ENCODE measurements at regions not wholly inside any gene's neighbourhood (a gene's known extent, or its start where the extent isn't known, plus 50 kb on each side); places are given as distances from the start of the nearest gene placed in this dataset.
A peak's percentile ranks its signal among the peaks of the same experiment; 100 is the strongest.

DNA sequence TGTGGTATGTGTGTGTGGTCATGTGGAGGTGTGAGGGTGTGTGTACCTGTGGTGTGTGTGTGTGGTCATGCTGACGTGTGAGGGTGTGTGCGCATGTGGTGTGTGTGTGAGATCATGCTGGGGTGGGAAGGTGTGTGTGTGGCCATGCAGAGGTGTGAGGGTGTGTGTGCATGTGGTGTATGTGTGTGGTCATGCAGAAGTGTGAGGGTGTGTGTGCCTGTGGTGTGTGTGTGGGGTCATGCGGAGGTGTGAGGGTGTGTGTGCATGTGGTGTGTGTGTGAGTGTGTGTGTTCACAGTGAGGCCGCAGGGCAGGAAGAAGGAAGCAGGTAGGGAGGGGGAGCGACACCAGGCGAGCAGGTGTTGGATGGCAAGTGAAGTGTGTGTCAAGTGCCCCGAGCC is 259.0 kb downstream of the LOXHD1 start:
- Histone ChIP-seq H3K4me2 (ENCODE audit: low read length) (no peak overlapping the region), H2AFZ (ENCODE audit: low read depth, low read length) (no peak overlapping the region), H3F3A (ENCODE audit: insufficient read depth, low read length, poor library complexity, severe bottlenecking) (no peaks in the 10 kb centered on the region), H4K20me1 (ENCODE audit: insufficient read depth) (no peaks in the 10 kb centered on the region), H3K9me2 (ENCODE audit: insufficient read depth, low read length) (no peaks in the 10 kb centered on the region), H3K27ac (ENCODE audit: low read length) (no peak overlapping the region), H3K79me2 (replicated peaks; ENCODE audit: insufficient read depth, low read length) (no peaks in the 10 kb centered on the region), H3K9me3 (ENCODE audit: low read length) (no peaks in the 10 kb centered on the region), H3K36me3 (ENCODE audit: insufficient read depth, low read length) (no peaks in the 10 kb centered on the region), H3K27me3 (ENCODE audit: insufficient read depth, low read depth, low read length) (no peaks in the 10 kb centered on the region), H3K4me3 (ENCODE audit: low read length) (no peak overlapping the region), H3K9ac (ENCODE audit: low read length) (no peak overlapping the region)
- no peak for TF ChIP-seq SMC3 (conservative IDR thresholded peaks at IDR 0.05; ENCODE audit: poor library complexity)
- TF ChIP-seq POLR2AphosphoS5 (IDR thresholded peaks at IDR 0.05) = peak; percentile 18

DNA sequence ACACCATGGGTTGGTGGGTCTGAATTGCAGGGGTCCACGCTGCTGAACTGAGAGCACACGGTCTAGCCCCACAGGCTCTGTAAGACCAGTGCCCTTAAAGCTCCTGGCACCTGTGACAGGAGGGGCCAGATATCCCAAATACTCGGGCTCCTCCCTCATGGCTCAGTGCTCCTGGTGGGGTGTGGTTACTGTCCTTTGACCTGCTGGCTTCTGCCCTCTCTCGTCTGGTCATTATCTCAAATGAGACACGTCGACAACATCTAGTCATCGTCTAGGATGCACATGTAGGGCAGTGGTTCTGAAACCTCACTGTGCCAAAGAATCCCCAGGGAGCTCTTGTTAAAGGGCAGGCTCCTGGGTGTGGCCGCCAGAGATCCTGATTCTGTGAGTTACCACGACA is 258.4 kb downstream of the LOXHD1 start:
- no peak overlapping the region for H3K4me2 ChIP-seq (ENCODE audit: low read length)
- H3K36me3 ChIP-seq (ENCODE audit: insufficient read depth, low read length) = no peaks in the 10 kb centered on the region
- H3K9me2 ChIP-seq (ENCODE audit: insufficient read depth, low read length) = no peaks in the 10 kb centered on the region
- H4K20me1 ChIP-seq (ENCODE audit: insufficient read depth) = no peaks in the 10 kb centered on the region
- H3K4me3 ChIP-seq (ENCODE audit: low read length) = no peak overlapping the region
- no peak overlapping the region for H2AFZ ChIP-seq (ENCODE audit: low read depth, low read length)
- TF ChIP-seq POLR2AphosphoS5 (IDR thresholded peaks at IDR 0.05) (no peak), EZH2 (IDR thresholded peaks at IDR 0.05; ENCODE audit: borderline replicate concordance, insufficient read depth, low read length, poor library complexity, severe bottlenecking) (no peak), SMC3 (conservative IDR thresholded peaks at IDR 0.05; ENCODE audit: poor library complexity) (no peak), EP300 (conservative IDR thresholded peaks at IDR 0.05; ENCODE audit: poor library complexity, severe bottlenecking) (no peak), TAF1 (IDR thresholded peaks at IDR 0.05; ENCODE audit: low read depth) (no peak), MXI1 (conservative IDR thresholded peaks at IDR 0.05; ENCODE audit: poor library complexity, severe bottlenecking) (no peak), RAD21 (conservative IDR thresholded peaks at IDR 0.05) (no peak)
- TF ChIP-seq, protein P1, sequence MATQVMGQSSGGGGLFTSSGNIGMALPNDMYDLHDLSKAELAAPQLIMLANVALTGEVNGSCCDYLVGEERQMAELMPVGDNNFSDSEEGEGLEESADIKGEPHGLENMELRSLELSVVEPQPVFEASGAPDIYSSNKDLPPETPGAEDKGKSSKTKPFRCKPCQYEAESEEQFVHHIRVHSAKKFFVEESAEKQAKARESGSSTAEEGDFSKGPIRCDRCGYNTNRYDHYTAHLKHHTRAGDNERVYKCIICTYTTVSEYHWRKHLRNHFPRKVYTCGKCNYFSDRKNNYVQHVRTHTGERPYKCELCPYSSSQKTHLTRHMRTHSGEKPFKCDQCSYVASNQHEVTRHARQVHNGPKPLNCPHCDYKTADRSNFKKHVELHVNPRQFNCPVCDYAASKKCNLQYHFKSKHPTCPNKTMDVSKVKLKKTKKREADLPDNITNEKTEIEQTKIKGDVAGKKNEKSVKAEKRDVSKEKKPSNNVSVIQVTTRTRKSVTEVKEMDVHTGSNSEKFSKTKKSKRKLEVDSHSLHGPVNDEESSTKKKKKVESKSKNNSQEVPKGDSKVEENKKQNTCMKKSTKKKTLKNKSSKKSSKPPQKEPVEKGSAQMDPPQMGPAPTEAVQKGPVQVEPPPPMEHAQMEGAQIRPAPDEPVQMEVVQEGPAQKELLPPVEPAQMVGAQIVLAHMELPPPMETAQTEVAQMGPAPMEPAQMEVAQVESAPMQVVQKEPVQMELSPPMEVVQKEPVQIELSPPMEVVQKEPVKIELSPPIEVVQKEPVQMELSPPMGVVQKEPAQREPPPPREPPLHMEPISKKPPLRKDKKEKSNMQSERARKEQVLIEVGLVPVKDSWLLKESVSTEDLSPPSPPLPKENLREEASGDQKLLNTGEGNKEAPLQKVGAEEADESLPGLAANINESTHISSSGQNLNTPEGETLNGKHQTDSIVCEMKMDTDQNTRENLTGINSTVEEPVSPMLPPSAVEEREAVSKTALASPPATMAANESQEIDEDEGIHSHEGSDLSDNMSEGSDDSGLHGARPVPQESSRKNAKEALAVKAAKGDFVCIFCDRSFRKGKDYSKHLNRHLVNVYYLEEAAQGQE (IDR thresholded peaks at IDR 0.05; ENCODE audit: borderline replicate concordance) = no peak
- TF ChIP-seq, protein P2, sequence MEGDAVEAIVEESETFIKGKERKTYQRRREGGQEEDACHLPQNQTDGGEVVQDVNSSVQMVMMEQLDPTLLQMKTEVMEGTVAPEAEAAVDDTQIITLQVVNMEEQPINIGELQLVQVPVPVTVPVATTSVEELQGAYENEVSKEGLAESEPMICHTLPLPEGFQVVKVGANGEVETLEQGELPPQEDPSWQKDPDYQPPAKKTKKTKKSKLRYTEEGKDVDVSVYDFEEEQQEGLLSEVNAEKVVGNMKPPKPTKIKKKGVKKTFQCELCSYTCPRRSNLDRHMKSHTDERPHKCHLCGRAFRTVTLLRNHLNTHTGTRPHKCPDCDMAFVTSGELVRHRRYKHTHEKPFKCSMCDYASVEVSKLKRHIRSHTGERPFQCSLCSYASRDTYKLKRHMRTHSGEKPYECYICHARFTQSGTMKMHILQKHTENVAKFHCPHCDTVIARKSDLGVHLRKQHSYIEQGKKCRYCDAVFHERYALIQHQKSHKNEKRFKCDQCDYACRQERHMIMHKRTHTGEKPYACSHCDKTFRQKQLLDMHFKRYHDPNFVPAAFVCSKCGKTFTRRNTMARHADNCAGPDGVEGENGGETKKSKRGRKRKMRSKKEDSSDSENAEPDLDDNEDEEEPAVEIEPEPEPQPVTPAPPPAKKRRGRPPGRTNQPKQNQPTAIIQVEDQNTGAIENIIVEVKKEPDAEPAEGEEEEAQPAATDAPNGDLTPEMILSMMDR (IDR thresholded peaks at IDR 0.05; ENCODE audit: poor library complexity, severe bottlenecking) = no peak
- H3K9me3 ChIP-seq (ENCODE audit: low read length) = no peaks in the 10 kb centered on the region
- H3K27me3 ChIP-seq (ENCODE audit: insufficient read depth, low read depth, low read length) = no peaks in the 10 kb centered on the region
- no peaks in the 10 kb centered on the region for H3F3A ChIP-seq (ENCODE audit: insufficient read depth, low read length, poor library complexity, severe bottlenecking)
- no peak overlapping the region for H3K27ac ChIP-seq (ENCODE audit: low read length)
- H3K79me2 ChIP-seq (replicated peaks; ENCODE audit: insufficient read depth, low read length) = no peaks in the 10 kb centered on the region
- no peak overlapping the region for H3K9ac ChIP-seq (ENCODE audit: low read length)

DNA sequence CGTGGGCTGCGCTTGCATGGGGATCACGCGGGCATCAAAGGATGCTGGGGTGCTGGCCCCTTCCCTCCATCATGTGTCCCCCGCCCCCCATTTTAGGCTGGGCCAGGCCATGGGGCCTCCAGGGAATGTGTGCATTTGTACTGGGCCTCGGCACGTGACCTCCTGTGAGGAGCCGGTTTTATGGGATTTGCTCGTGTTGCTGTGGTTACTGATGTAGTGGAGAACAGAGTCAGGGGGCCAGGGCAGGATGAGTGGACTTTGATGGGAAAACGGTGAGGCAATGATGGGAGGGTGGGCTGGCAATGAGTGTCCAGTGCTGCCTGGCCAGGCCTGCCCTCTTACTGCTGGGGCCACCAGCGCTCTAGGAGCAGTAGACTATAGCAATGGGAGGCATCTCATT is 257.7 kb downstream of the LOXHD1 start:
- H3K9ac ChIP-seq (ENCODE audit: low read length) = no peak overlapping the region
- H3F3A ChIP-seq (ENCODE audit: insufficient read depth, low read length, poor library complexity, severe bottlenecking) = no peaks in the 10 kb centered on the region
- H3K27ac ChIP-seq (ENCODE audit: low read length) = no peak overlapping the region
- no peak overlapping the region for H3K4me3 ChIP-seq (ENCODE audit: low read length)
- no peak overlapping the region for H2AFZ ChIP-seq (ENCODE audit: low read depth, low read length)
- no peaks in the 10 kb centered on the region for H3K9me3 ChIP-seq (ENCODE audit: low read length)
- no peak for TF ChIP-seq MXI1 (conservative IDR thresholded peaks at IDR 0.05; ENCODE audit: poor library complexity, severe bottlenecking)
- no peak for TF ChIP-seq RAD21 (conservative IDR thresholded peaks at IDR 0.05)
- TF ChIP-seq EZH2 (IDR thresholded peaks at IDR 0.05; ENCODE audit: borderline replicate concordance, insufficient read depth, low read length, poor library complexity, severe bottlenecking) = no peak
- TF ChIP-seq SMC3 (conservative IDR thresholded peaks at IDR 0.05; ENCODE audit: poor library complexity) = no peak
- TF ChIP-seq, protein P1 (IDR thresholded peaks at IDR 0.05; ENCODE audit: borderline replicate concordance) = no peak
- no peak for TF ChIP-seq POLR2AphosphoS5 (IDR thresholded peaks at IDR 0.05)
- no peak for TF ChIP-seq TAF1 (IDR thresholded peaks at IDR 0.05; ENCODE audit: low read depth)
- TF ChIP-seq, protein P2 (IDR thresholded peaks at IDR 0.05; ENCODE audit: poor library complexity, severe bottlenecking) = no peak
- TF ChIP-seq EP300 (conservative IDR thresholded peaks at IDR 0.05; ENCODE audit: poor library complexity, severe bottlenecking) = no peak
- no peaks in the 10 kb centered on the region for H4K20me1 ChIP-seq (ENCODE audit: insufficient read depth)
- no peak overlapping the region for H3K4me2 ChIP-seq (ENCODE audit: low read length)
- no peaks in the 10 kb centered on the region for H3K36me3 ChIP-seq (ENCODE audit: insufficient read depth, low read length)
- H3K27me3 ChIP-seq (ENCODE audit: insufficient read depth, low read depth, low read length) = no peaks in the 10 kb centered on the region
- no peaks in the 10 kb centered on the region for H3K79me2 ChIP-seq (replicated peaks; ENCODE audit: insufficient read depth, low read length)
- no peaks in the 10 kb centered on the region for H3K9me2 ChIP-seq (ENCODE audit: insufficient read depth, low read length)

Measured in neural cell (in vitro differentiated cells).